NB4 (cell line): ENCODE measurements at regions not wholly inside any gene's neighbourhood (a gene's known extent, or its start where the extent isn't known, plus 50 kb on each side); places are given as distances from the start of the nearest gene placed in this dataset.

Experiments used
- CTCF ChIP-seq: IDR thresholded peaks from one replicate; pipeline ENCODE4 v1.5.1; 2012; ENCODE audit warnings: low read depth, low read length
- TF ChIP-seq, protein P1 (sequence below): IDR thresholded peaks from 2 replicates; pipeline ENCODE4 v1.6.1; 2011; ENCODE audit warnings: low read depth, low read length

GRCh38 chr13:111950697-111951096 is 116.3 kb upstream of the SOX1 start:
- no peak for TF ChIP-seq CTCF
- TF ChIP-seq, protein P1, sequence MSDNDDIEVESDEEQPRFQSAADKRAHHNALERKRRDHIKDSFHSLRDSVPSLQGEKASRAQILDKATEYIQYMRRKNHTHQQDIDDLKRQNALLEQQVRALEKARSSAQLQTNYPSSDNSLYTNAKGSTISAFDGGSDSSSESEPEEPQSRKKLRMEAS: no peak
